LNCAP (cell line): ENCODE measurements at regions not wholly inside any gene's neighbourhood (a gene's known extent, or its start where the extent isn't known, plus 50 kb on each side); places are given as distances from the start of the nearest gene placed in this dataset.

Experiments used
- TF ChIP-seq, protein P1 (sequence below): fragments of 450-650 bp; IDR thresholded peaks from 2 replicates; pipeline ENCODE4 v1.5.1; 2017; ENCODE audit warnings: mild to moderate bottlenecking

DNA sequence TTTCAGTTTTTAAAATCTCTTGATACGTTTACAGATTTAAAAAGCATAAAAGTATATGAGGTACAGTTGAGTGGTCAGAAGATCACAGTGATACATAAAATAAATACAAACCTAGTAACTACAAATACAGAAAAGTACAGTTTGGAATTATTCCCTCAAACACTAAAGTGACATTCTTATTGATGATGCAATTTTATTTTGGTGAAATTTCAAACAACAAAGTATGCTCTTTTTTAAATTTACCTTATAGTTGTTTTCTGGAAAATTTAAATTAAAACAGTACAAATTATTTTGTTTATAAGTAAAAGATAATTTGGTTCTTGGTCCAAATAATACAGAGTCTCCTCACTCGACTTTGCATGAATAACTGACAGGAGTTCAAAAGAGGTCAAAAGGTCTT is 1305.1 kb upstream of the GJE1 start:
- TF ChIP-seq, protein P1, sequence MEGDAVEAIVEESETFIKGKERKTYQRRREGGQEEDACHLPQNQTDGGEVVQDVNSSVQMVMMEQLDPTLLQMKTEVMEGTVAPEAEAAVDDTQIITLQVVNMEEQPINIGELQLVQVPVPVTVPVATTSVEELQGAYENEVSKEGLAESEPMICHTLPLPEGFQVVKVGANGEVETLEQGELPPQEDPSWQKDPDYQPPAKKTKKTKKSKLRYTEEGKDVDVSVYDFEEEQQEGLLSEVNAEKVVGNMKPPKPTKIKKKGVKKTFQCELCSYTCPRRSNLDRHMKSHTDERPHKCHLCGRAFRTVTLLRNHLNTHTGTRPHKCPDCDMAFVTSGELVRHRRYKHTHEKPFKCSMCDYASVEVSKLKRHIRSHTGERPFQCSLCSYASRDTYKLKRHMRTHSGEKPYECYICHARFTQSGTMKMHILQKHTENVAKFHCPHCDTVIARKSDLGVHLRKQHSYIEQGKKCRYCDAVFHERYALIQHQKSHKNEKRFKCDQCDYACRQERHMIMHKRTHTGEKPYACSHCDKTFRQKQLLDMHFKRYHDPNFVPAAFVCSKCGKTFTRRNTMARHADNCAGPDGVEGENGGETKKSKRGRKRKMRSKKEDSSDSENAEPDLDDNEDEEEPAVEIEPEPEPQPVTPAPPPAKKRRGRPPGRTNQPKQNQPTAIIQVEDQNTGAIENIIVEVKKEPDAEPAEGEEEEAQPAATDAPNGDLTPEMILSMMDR, result no peak

DNA sequence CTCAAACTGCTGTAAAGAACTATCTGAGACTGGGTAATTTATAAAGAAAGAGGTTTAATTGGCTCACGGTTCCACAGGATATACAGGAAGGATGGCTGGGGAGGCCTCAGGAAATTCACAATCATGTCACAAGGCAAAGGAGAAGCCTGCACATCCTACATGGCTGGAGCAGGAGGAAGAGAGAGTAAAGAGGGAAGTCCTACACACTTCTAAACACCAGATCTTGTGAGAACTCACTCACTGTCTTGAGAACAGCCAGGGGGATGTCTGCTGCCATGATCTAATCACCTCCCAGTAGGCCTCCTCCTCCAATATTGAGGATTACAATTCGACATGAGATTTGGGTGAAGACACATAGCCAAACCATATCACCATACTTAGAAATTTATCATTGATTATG is 1307.0 kb upstream of the GJE1 start:
- TF ChIP-seq, protein P1, result no peak

DNA sequence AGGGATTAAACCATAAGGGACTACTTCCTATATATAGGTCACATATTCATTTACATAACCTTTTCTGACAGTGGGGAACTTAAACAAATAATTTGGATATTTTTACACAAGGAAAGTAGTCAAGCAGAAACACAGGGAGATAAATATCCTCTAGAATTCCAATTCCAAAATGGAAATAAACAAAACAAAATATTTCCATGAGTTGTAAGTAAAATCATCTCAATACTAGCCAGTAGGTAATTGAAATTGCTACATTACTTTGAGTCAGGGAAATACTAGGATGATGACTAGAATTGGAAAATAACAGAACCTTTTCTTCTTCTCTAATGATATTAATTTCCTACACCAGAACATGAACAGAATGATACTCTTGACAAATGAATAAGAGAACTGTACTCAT is 1308.1 kb upstream of the GJE1 start:
- TF ChIP-seq, protein P1, result no peak

DNA sequence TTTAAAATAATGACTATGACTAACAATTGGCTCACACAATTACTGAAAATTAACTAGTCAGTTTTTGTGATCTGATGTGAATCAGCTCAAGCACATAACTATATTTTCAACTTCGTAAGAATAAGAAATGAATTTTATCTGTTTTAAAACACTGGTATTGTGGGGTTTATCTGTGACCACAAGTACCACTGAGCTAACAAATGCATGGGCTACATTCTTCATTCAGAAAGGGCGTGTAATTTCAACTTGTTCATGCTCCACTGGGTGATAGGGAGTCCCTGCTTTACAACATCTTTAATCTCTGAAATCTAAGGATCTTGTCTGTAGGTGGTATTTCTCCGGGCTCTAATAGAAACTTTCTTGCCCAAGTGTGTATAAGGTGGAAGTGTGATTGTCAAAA is 1311.5 kb upstream of the GJE1 start:
- TF ChIP-seq, protein P1, result no peak

DNA sequence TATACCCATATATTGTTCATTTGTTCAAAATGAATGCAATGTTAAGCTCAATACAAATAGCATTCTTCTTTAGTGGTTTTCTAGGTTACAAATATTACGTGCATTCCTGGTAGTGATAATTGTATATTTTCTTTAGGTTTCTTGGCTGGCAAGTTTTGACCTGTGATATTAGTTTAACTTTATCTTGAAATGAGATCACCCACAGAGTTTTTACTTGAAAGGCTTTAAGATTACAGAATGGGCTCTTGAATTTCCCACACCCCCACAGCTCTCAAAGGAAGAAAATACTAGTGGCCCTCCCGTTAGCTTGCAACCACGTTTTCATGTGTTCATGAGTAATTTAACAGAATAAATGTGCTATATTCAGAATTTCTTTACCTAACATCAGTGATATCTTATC is 1315.5 kb upstream of the GJE1 start:
- TF ChIP-seq, protein P1, result no peak

DNA sequence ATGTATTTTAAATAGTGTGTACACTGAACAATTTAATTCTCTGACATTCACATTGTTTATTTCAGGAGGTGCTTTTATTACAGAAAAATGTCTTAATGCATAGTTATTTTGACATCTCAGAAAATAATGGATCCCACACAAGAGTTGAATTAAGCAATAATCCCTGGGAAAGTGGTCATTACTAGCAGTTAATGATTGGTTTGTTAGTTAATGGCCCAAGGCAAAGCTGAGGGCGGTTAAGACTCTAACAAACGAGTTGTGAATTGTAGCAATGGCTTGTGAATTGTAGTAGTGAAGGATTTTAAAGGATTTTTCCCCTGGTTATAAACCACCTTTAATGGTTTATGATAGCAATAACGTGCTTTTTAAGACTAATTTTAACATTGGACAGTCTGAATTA is 1316.0 kb upstream of the GJE1 start:
- TF ChIP-seq, protein P1, result no peak

DNA sequence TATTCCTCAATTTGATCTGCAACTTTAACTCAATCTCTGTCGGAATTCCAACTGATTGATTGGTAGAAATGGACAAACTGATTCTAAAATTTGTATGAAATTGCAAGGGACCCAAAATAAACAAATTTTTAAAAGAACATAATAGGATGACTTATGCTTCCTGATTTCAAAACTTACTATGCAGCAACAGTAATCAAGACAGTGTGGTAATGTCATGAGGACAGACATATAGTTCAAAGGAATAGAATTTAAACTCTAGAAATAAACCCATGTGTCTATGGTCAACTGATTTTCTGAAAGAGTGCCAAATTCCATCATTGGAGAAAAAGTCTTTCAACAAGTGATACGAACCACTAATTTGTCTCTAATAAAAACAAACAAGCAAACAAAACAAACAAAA is 1320.1 kb upstream of the GJE1 start:
- TF ChIP-seq, protein P1, result no peak

DNA sequence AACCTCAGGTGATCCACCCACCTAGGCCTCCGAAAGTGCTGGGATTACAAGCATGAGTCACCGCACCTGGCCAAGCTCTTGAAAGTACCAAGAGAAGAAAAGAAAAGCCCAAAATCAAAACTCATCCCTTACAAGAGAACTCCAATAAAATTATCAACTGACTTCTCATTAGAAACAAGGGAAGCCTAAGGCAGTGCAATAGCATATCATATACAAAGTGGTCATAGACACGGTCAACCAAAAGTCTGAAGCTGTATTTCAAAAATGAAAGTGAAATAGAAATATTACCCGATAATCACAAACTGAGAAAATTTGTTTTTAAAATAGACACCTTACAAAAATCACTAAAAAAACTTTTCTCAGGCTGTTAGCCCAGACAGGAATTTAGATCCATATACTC is 1321.1 kb upstream of the GJE1 start:
- TF ChIP-seq, protein P1, result no peak
